ENCODE measurements at regions not wholly inside any gene's neighbourhood (a gene's known extent, or its start where the extent isn't known, plus 50 kb on each side); places are given as distances from the start of the nearest gene placed in this dataset.

GRCh38 chr1:74842726-74843125 is 109.8 kb downstream of the TYW3 start:
- FAIRE-seq: no peak
- no peak for TF ChIP-seq CTCF (IDR thresholded peaks at IDR 0.05; ENCODE audit: insufficient read depth, missing control alignments)
- DNase-seq (ENCODE audit: insufficient read length, low spot score): no peak

DNA sequence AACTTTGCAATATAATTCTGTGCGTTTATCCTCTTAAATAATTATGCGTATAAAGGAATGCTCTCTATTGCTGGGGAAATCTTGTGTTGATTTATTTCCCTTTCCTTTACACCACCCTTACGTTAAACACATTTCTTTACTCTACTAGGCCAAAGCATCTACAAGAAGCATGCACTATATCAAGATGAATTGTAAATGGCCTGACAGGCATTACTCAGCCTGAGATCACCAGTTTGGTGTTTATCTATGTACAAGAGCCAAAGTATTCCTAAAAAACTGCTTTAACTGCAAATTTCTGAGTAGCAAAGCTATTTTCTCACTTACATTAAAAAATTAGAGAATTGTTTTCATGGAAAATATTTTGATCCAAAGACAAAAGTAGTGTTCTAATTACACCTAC is 114.8 kb downstream of the TYW3 start:
- DNase-seq (ENCODE audit: insufficient read length, low spot score) (no peak), FAIRE-seq (no peak)
- no peak for TF ChIP-seq CTCF (IDR thresholded peaks at IDR 0.05; ENCODE audit: insufficient read depth, missing control alignments)

- no peak for TF ChIP-seq CTCF (IDR thresholded peaks at IDR 0.05; ENCODE audit: insufficient read depth, missing control alignments)
- DNase-seq (ENCODE audit: insufficient read length, low spot score) (no peak), FAIRE-seq (no peak)
Observed at GRCh38 chr1:74853756-74854155, 120.8 kb downstream of the TYW3 start.

GRCh38 chr1:74856174-74856573 is 123.2 kb downstream of the TYW3 start:
- DNase-seq (ENCODE audit: insufficient read length, low spot score): no peak
- FAIRE-seq: no peak
- TF ChIP-seq CTCF (IDR thresholded peaks at IDR 0.05; ENCODE audit: insufficient read depth, missing control alignments): no peak

DNA sequence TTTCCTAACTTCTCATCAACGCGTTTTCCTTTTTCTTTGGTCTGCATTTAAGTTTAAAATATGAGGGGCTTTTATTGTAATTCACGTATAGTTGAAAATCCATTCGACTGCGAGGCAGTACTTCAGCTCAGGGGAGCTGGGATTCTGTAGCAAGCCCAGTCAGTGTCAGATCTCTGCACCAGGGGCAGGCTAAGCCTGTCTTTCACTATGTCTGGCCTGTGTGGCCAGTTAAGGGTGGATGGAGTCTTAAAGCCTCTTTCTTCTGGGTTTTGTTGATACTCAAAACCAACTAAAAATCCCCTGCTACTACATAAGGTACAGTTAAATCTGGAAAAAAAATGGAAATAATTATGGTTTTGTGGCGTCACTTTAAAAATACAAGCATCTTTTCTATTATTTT is 124.7 kb downstream of the TYW3 start:
- DNase-seq (ENCODE audit: insufficient read length, low spot score): no peak
- TF ChIP-seq CTCF (IDR thresholded peaks at IDR 0.05; ENCODE audit: insufficient read depth, missing control alignments): no peak
- FAIRE-seq: no peak

DNA sequence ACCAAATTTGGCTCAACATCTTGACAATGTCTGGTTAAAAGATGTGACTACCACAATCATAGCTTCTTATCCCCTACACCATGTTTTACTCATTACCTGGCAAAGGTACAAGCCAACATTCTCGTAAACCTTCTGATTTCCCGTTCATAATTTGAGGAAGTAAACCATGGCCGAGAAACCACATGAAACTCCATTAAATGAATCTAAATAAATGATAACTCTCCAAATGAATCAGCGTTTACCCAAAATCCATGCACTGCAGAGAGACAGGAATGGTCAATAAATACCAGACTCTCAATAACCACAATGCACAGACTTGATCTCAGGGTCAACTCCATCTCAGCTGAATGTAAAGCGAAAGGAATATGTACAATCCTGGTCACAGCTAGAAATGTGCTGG is 125.2 kb downstream of the TYW3 start:
- no peak for FAIRE-seq
- TF ChIP-seq CTCF (IDR thresholded peaks at IDR 0.05; ENCODE audit: insufficient read depth, missing control alignments): no peak
- DNase-seq (ENCODE audit: insufficient read length, low spot score): no peak

- FAIRE-seq: no peak
- no peak for TF ChIP-seq CTCF (IDR thresholded peaks at IDR 0.05; ENCODE audit: insufficient read depth, missing control alignments)
- DNase-seq (ENCODE audit: insufficient read length, low spot score): no peak
Observed at GRCh38 chr1:74861867-74862266, 128.9 kb downstream of the TYW3 start.
